HG03457 (cell line): ENCODE measurements at regions not wholly inside any gene's neighbourhood (a gene's known extent, or its start where the extent isn't known, plus 50 kb on each side); places are given as distances from the start of the nearest gene placed in this dataset.
"Not testable (repeated sequence)": the region's sequence is repeated elsewhere in the genome, so short reads cannot be mapped to it uniquely, and the experiment has no call there.

Experiments
- ATAC-seq: cut with Tn5 transposase; IDR thresholded peaks from one replicate; pipeline ENCODE4 v1.9.1; 2021; ENCODE audit warnings: moderate number of reproducible peaks; ENCODE audit not compliant: unreplicated experiment

- no peak for ATAC-seq
Observed at GRCh38 chr10:52597189-52597863, 175.3 kb downstream of the MBL2 start.

GRCh38 chr10:52598936-52599335 is 173.6 kb downstream of the MBL2 start:
- ATAC-seq = no peak

DNA sequence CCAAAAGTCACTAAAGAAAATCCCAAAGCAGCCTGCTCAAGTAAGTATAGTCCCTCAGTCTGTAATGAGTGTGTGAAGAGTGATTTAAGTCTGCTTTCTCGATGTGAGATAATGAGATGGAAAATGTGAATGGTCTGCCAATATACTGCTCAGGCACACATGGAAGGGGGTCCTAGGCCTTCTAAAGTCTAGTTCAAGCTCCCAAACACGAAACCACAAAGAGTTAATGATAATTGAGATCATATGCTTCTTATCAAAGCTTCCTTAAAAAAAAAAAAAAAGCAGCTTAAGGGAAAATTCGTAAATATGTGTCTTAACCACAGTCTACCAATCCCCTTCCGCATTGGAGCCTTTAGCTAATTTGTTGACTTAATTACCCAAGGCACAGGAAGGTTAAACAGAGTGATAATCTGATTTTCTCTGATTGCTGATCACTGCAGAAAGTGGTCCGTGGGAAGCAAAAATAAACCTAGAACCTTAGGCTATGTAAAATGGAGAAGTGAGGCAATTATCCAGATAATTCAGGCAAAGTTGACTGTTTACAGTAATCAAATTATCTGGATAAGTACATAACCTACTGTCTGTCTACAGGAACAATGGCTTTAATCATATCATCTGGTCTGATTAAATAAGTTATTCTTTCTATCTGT is 172.9 kb downstream of the MBL2 start:
- no peak for ATAC-seq

DNA sequence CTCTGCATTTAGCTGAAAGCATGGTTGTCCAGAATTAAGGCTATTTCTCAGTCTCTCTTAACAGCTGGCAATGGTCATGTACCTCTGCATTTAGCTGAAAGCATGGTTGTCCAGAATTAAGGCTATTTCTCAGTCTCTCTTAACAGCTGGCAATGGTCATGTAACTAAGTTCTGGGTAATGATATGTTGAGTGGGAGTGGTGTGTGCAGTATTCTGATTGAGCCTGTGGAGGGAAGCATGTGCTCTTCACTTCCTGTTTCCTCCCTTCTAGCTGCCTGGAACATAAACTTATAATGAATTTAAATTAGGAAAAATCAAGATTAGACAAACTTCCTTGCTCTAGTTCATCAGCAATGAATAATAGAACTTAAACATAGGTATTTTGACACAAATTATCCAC is 168.5 kb downstream of the MBL2 start:
- ATAC-seq = not testable (repeated sequence)

GRCh38 chr10:52609071-52609470 is 163.5 kb downstream of the MBL2 start:
- no peak for ATAC-seq

GRCh38 chr10:52609626-52610240 is 162.9 kb downstream of the MBL2 start:
- no peak for ATAC-seq

GRCh38 chr10:52615331-52615730 is 157.3 kb downstream of the MBL2 start:
- no peak for ATAC-seq

- no peak for ATAC-seq
Observed at GRCh38 chr10:52615756-52616394, 156.7 kb downstream of the MBL2 start.

GRCh38 chr10:52616395-52616764 is 156.2 kb downstream of the MBL2 start:
- no peak for ATAC-seq

DNA sequence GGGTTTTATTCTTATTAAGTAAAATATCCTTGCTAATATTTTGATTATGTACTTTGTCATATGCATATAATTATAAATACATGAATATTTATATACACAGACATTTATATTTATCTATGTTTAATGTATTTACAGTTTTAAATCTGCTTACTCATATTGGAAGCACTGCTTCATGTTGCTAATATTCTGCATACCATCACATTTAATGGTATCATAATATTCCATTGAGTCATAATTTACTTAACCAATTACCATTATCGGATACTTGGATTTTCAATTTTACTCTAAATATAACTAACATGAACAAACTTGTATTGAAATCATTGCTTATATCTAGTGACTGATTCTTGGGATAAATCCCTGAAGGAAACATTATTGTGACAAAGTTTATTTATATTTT is 155.2 kb downstream of the MBL2 start:
- ATAC-seq = no peak

DNA sequence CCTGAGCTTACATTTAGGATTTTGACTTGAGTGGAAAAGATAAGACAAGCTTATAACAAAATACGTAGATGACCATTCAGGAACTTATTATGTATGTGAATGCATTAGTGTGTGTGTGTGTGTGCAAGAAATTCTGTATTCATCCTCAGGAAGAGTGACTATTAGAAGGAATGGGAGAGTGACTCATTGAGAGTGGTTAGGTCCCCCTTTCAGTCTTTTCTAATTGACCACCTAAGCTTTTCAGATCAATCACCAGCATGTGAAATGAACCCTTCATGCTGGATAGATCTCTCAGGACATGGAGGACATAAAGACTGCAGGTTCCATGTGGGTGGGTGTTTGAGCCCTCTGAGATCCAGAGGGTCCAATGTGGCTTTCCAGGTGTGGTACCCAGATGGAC is 153.5 kb downstream of the MBL2 start:
- ATAC-seq = no peak

DNA sequence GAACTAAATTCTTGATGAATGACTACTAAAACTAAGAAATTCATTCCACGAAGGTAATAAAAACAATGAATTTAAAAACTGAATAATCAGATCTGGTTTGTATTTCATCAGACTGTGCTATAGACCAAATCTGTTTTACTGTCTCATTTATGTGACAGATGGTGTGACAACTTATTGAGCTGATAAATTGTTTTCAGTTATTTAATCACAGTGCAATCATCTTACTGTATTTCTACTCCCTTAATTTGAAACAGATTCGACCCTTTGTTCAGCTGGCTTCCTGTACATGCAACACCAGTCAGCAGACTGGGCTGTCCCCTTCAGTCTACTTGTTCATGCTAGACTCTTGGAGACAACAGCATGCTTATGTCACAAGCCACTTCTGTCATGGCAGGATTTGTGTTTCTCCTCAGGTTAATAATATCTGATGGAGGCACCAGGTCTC is 150.9 kb downstream of the MBL2 start:
- ATAC-seq = no peak

- no peak for ATAC-seq
Observed at GRCh38 chr10:52623761-52624160, 148.8 kb downstream of the MBL2 start.

GRCh38 chr10:52627279-52627678 is 145.3 kb downstream of the MBL2 start:
- no peak for ATAC-seq

DNA sequence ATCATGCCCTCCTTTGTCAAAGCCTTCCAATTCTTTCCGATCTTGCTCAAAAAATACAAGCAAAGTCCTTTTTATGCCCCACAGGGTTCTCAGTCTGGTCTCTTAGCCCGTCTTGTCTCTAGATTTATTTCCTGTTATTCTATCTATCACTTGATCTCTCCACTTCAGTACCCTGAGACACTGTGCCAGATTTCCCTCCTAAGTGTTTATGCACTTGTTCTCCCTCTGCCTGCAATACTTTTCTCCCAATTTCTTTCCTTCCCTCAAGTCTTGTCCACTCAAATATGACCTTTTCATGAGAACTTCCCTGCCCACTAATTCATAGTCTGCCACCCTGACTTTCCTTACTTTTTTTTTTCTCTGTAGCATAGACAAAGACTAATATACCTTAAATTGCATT is 141.4 kb downstream of the MBL2 start:
- no peak for ATAC-seq

GRCh38 chr10:52631648-52632047 is 140.9 kb downstream of the MBL2 start:
- ATAC-seq = no peak

DNA sequence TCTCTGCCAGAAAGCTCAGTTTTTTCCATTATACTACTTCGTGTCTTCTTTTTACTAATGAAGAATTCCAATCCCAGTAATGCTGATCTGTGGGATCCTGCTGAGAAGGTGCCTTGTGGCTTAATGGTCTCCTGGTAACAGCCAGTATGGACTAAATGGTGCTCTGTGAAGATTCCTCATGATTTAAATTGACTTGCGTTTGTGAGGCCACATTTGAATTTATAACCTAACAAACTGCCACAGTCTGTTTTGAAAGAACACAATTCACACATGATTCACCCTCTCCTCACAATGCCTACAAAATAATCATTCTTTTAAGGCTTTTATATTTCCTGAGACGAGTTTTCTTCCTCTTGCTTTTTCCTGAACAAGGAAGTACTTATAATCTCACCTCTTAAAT is 140.0 kb downstream of the MBL2 start:
- ATAC-seq = no peak

DNA sequence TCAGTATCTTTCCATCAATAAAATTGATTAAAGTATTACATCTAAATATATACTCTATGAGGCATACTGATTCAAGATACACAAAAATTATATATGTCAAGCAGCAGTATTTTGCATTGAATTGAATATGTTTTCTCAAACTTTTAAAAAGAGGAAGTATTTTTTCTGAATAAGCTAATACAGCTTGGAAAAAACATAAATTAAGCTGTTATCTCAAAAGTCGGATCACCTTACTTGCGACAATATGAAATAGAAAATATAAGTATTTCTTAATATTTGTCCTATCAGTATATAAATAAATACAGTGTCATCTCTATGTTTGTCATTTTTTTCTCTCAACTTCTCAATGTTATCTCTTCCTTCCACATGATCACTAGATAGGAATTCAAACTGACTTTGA is 139.3 kb downstream of the MBL2 start:
- ATAC-seq = no peak

DNA sequence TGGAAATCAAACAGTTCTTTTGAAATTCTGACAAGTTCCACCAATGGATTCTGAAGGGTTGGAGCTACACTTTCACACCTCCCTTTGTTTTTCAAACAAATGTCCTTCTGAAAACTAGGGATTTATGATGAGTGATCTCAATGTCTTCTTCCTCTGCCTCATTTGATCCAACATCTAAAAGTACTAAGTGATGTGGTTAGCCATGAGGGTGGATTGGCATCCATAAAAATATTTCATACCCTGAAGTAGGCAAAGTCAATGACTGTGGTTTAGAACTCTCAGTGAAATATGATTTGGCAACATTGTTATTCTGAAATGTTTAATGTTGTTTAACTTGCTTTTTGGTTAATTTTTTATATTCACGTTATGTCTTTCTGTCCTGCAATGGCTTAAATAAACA is 136.9 kb downstream of the MBL2 start:
- no peak for ATAC-seq

DNA sequence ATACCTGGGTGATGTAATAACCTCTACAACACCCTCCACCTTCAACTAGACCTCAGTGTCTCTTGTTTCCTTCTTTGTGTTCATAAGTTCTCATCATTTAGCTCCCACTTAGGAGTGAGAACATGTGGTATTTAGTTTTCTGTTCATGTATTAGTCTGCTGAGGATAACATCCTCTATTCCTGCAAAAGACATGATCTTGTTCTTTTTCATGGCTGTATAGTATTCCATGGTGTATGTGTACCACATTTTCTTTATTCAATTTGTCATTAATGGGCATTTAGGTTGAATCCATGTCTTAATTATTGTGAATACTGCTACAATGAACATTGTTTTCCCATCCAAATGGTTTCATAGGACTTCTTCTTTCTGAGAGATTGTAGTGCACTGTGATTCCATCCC is 135.7 kb downstream of the MBL2 start:
- ATAC-seq = no peak

DNA sequence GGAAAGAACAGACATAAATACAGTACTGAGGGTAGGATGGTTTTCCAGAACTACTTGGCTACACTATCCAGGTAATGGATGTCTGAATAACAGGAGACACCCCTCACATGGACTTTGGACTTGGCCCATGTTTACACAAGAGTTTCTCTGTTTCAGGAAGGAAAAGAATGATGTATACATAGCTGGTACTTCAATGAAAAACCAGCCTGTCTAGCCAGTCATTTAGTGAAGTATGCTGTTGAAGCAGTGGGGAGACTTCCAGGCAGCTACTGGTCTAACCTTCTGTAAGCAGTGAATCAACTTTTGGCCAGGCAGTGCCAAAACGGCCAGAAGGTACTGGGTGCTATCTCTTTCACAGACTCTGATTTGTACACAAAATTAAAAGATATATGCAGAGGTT is 135.0 kb downstream of the MBL2 start:
- ATAC-seq = no peak

- no peak for ATAC-seq
Observed at GRCh38 chr10:52639652-52640051, 132.9 kb downstream of the MBL2 start.
